HG02610 (cell line): ENCODE measurements at regions not wholly inside any gene's neighbourhood (a gene's known extent, or its start where the extent isn't known, plus 50 kb on each side); places are given as distances from the start of the nearest gene placed in this dataset.
"Not testable (repeated sequence)": the region's sequence is repeated elsewhere in the genome, so short reads cannot be mapped to it uniquely, and the experiment has no call there.

Experiments
- ATAC-seq: cut with Tn5 transposase; IDR thresholded peaks from one replicate; pipeline ENCODE4 v1.9.1; 2021; ENCODE audit warnings: mild to moderate bottlenecking, moderate library complexity; ENCODE audit not compliant: unreplicated experiment

DNA sequence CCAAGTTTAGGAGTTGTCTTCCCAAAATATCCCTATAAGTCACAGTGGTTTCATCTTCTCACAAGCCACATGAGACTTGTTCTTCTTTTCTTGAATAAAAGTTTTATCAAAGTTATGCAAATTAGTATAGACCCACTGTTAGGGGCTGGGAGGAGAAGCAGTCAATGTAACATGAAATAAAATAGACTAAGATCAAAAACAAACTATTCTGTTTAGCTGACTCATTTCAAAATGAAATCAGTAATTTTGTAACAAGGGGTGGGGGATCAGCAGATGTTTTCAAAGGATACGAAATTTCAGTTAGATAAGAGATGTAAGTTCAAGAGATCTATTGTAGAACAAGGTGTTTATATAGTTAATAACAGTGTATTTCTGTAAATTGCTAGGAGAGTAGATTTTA lies 339.6 kb upstream of the PRDM1 start:
- no peak for ATAC-seq

DNA sequence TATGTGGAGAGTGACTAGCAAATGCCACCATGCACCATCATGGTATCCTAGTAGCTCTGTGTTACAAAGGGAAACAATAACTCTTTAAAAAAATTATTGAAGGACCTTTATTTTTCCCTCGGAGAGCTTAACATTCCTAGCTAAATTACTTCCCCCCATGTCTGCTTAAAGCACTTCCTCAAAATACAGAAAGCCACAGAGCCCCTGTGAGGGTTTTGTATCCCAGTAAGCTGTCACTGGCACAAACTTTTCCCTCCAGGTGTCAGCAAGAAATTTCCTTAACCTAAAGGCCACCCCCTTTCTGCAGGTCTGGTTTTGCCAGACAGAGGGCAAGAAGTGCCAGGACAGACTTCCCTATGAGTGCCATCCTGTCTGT lies 340.0 kb upstream of the PRDM1 start:
- no peak for ATAC-seq

DNA sequence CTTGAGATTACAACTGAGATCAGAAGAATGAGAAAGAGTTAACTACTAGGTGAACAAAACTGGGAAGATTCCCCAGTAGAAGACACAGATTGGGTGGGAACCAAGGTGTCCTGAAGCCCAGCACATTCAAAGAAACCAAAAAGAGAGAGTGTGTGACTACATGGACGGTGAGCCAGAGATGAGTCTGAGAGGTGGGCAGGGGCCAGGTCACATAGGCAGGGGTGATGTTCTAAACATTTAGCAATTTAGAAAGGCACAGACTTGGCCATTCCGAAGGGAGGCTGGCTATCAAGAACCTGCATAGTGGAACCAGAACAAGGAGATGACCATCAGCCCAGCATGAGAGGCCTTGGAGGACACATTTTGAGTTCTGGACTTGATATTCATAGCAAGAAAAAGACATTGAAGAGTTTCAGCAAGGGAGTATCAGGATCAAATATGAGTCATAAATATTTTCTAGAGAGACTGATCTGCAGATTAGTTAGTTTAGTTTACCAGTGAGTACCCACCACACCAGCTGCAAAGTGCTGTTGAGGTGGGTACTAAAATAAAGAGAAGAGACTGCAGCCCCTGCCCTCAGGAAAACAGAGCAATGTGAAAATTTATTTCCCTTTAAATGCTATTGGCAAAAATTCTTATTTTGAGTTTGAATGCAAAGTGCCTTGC lies 340.5 kb upstream of the PRDM1 start:
- ATAC-seq: no peak

DNA sequence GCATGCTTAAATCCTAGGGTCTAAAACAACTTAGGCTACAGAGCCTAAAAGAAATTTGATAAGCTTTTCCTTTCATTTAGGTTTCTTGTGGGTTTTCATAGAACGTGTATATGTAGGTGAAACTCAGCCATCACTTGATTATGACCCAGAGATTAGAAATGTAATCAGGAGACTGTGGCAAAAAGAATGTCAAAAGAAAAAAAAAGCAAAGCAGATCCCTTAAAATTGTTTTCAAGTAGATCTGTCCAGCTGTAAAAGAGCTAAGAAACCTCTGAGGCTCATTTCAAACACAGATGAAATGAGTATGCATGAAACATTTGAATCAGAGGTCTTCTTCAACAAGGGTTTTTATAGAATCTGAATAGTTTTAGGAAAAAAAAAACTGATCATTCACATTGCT lies 341.3 kb upstream of the PRDM1 start:
- ATAC-seq: no peak

DNA sequence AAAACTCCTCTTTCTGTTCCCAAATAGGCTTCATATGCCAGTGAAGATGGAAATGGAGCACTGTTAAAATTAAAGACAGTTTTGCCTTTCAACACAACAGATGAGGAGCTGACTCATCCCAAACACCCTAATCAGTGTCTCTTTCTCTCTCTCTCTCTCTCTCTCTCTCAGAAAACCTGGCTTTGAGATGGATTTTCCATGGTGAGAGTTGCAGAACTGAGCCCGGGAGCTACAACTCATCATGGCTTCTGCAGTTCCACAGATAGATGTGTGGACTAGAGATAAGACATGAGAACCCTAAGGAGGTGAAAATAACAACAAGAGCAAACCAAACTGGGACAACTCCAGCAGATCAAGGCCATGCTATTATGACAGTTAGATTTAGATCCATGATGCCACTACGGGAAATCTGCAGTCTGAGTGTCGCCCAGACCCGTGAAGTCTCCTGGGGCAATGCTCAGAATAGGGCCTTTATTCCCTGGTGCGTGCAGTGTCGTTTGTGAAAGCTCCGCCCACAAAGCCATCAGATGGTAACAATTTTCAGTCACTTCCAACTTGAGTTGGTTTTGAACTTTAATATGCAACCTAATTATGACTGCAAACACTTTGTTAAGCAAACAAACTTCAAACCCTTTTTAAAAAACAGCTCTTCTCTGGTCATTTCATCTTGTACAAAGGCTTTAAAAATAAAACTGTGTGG lies 338.2 kb upstream of the PREP start:
- no peak for ATAC-seq

DNA sequence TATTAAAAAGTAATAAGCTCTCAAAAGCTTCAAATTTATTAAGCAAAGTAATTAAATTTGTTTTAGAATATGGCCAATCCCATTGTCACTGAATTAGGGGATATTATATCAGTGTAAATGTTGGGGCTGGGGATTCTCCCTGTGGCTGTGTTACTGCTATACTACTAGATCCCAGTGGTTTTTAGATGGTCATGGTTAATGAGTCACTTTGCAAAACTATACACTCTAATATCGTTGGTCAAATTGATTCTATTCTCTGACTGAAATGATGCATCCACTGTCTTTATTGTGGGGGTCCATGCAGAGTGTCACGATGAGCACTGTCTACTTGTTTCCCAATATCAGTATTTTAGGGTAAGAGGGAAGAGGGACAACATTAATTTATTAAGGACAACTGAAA lies 336.9 kb upstream of the PREP start:
- ATAC-seq: no peak

DNA sequence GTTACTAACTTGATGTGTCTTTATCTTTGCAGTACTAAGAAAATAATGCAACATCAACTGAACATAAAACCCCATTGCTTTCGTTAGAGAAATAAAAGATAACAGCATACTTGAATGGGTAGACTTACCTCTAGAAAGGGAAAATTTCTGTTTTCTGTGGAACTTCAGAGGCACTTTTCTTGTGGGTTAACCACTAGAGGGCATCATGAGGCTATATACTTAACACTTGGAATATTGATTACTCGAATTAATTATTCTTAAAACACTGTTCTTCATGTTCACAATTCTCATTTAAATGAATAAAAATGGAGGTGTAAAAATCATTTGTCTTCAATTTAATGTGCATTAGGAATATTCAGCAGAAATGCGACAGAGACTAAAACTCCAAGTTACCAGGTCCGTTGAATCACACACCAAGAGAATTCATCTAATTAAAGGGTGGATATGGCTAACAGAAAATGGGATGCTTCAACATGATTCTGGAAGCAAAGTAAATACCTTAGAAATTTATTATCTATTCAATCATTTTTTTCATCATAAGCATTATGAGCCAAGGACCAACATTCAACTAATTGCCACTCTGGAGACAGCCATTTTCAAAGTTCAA lies 330.8 kb upstream of the PREP start:
- ATAC-seq: no peak

DNA sequence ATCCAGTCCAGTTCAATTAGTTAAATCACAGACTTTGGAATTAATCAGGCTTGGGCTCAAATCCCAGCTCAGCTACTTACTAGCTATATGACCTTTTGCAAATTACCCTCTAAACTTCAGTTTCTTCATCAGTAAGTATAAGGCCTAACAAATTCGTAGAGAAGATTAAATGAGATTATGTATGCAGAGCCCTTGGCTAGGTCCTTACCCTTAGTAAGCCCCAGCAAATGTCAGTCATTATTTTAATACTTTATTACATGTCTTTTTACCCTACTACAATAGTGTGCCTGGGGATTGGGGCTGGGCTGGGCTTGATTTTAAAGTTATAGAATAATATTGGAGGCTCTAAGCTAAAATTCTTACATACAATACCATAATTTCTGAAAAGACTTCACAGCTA lies 326.1 kb upstream of the PREP start:
- ATAC-seq: no peak

DNA sequence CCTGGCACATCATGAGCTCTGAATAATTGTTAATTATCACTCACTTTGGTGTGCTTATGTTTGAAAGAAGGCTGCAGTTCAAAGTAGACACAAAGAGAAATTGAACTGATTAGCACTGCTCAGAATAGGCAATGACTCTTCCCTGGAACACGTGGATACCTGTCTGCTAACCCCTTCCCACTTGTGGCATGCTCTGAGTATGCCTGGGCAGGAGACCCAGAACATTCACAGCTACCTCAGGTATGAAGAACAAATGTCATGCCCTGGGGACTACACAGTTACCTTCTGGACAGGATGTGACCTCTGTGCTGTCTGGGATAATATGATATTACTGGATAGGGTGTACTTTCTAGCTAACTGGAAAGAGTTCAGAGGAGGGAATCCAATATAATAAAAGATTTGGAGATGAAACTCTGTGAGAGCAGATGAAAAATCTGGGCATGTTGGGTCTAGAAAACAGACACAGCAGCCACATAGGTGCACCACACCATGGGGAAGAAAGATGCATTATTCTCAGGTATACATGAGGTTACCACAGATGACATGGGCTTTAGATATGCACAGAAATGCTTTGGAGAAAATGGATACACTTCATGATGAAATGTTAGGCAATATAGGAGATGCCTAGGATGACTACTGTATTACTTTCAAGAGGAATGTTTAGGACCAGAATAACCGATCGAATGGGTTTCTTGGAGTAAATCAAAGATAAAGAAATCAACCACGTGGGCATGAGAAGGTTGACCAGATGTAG lies 324.2 kb upstream of the PREP start:
- no peak for ATAC-seq

DNA sequence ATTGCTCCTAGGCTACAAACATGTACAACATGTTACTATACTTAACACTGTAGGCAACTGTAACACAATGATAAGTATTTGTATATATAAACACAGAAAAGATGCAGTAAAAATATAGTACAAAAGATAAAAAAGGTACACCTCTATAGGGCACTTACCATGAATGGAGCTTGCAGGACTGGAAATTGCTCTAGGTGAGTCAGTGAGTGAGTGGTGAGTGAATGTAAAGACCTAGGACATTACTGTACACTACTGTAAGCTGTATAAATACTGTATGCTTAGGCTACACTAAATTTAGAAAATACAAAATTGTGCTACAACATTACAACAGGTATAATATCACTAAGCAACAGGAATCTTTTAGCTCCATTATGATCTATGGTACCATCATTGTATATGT lies 312.0 kb upstream of the PREP start:
- ATAC-seq: no peak

DNA sequence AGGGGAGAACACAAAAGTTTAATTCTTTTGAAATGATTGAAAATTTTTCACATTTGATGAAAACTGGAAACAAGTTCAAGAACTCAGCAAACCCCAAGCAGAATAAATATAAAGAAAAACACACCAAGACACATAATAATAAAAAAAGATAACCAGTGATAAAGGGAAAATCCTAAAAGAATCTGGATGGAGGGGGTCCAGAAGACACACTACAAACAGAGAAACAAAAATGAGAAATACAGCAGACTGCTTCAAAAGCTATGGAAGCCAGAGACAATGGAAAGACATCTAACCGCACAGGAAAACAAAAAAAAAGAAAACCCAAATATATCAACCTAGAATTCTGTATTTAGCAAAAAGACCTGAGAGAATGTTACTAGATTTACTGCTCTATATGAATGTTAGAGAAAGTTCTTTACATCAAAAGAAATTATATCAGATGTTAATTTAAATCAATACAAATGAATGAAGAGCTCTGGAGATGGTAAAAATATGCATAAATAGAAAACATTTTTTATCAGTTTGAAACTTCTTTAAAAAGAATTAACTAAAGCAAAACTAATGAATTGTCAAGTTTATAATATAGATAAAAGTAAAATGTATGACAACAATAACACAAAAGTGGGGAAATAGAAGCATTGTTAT lies 310.7 kb upstream of the PREP start:
- ATAC-seq: no peak

DNA sequence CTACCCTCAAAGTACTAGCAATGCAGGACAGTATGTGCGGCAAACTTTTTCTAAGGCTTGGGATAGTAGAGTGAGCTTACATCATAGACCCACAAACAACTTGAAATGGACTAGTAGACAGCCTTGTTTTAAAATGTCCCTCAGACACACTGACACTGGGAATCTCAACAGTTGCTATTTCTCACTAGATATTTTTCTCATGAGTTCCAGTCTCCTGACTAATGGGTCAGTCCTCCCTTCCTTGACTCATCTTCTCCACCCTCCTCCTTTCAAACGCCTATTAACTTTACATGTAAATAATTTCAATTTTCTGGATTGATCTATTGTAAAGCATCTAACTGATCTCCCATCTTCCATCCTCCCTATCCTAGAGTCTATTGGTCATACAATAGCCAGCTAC lies 308.3 kb upstream of the PREP start:
- no peak for ATAC-seq

DNA sequence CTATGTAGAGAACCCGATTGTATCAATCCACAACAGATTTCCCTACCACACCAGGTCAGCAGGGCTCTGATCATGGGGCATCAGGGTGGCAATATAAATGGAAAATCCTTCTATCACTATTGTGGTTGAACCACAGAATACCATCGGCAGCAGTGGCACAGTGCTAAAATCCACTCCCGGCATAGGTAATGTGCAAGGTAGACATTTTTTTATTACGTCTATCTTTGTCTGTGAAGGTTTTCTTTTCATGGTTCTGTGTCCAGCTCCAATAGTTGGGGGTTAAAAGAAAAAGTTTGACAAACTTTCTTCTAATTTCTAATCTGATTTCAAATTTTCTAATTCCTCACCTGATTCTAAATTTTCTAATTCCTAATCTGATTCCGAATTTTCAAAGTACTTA lies 302.7 kb upstream of the PREP start:
- no peak for ATAC-seq

DNA sequence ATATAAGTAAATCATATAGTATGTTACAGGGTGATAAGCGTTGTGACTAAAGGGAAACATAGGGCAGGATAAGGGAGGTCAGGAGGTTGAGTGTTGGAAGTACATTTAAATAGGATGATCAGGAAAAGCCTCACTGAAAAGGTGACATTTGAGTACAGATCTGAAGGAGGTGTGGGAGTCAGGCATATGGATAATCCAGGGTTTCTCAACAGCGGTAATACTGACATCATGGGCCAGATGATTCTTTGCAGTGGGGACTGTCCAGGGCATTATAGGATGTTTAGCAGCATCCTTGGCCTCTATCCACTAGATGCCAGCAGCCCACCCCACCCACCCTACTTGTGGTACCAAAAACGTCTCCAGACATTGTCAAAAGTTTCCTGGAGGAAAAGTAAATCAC lies 292.6 kb upstream of the PREP start:
- no peak for ATAC-seq

DNA sequence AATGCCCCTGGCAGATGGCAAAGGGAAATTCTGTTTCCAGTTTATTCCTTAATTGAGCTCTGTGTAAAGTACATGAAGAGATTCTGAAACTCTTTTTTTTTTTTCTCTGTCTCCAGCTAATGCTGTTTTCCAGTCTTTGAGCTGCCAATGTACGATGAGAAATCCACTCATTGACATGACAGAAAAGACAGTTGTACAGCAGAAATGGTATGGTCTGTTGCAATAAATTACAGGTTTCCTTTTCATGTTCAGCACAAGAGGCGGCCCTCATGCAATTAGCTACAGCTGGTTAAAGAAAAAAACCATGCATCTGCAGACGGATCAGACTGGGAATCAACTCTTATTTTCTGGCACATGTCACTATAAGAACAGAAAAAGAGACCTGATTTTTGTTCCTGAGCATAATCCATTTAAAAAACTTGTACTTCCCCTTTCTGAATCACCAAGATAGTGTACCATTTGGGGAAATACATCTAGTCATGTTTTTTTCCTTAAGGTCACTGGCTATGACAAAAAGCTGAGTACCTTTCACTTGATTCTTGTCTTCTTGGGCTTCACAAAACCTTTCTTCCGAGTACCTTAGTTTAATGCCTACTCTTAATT lies 289.8 kb upstream of the PREP start:
- no peak for ATAC-seq

DNA sequence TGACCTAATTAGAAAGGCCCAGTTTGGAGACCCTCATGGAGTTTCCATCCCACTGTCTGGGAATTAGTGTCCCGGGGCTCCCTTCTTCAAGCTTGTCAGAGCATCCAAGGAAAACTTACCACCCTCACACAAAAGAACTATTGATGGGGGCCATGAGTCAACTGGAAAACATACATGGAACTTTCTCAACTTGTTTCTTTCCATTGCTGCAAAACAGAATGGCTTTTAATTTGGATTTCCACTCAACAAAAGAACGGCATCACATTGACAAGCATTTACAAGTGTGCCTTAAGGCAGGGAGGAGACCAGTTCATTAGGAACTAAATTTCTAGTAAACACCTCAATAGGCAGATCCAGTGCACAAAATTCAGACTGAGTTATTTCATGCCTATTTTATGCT lies 289.1 kb upstream of the PREP start:
- ATAC-seq: no peak

DNA sequence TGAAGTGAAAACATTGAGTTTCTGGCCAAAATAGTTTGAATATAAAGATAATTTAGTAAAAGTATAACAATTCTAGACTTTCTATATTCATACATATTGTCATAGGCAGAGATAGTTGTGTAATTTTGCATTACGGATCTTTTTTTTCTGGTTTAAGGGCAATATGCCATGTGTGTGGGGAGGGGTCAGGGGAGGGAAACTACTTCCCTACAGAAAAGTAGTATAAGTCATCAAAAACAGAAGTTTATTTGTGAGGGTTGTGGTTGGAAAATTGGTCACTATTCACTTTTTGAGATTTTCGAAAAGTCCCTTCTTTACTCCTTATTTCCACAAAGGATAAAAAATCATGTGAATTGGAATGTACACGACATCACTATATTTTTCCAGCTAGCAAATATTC lies 288.2 kb upstream of the PREP start:
- ATAC-seq: no peak

DNA sequence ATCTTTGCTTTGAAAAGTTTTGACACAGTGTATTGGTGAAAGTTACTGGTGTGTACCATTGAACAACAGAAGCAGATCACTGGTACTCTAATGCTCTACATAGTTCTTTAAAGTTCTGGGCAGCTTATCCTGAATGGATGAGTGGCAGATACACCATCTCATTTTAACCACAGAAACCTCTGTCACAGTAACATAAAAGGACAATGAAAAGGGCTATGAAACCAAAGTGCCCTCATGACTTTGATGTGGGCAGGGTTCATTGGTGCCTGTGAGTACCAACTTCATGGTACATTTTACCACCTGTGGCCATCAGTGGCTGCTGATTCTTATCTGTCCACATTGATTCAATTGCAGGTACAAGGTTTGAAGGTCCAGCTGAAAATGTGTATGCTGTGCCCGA lies 285.7 kb upstream of the PREP start:
- no peak for ATAC-seq

DNA sequence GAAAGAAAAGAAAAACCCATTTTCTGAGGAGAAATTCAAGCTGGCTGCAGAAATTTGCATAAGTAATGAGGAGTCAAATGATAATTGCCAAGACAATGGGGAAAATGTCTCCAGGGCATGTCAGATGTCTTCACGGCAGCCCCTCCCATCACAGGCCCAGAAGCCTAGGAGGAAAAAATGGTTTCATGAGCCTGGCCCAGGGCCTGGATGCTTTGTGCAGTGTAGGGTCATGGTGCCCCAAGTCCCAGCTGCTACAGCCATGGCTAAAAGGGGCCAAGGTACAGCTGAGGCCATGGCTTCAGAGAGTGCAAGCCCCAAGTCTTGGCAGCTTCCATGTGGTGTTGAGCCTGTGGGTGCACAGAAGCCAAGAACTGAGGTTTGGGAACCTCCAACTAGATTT lies 283.9 kb upstream of the PREP start:
- ATAC-seq: not testable (repeated sequence)

DNA sequence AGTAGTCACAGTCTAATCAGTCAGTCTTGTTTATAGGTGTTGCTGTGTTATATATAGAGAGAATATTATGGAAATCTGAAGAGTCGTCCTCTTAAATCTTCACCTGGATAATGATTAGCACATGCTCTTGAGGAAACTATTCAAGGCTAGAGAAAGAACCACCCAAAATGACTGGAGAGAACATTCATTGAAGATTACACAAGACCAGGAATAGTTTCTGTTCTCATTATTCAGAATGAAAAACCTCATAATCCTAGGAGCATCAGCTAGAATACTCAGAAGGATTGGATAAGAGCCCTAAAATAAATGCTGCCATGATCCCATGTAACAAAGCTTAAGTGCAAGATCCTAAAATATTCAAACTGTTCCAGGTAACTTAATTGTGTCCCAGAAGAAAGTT lies 278.2 kb upstream of the PREP start:
- no peak for ATAC-seq

DNA sequence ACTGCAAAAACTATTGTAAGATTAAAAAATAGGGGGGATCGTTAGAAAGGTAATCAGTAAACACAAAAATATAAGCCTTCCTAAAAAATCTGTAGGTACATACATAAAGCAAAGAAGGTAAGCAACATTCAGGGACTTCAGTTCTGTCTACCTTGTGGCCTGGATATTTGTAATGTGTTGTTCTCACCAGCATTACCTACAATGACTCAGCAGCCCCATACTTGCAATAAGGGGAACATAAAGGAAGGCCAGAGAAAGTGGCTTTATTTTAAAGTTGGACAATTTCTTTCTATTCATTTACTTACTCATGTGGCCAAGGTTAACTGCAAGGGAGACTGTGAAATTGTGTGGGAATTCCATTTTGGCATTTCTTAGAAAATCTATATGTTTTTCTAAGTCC lies 277.2 kb upstream of the PREP start:
- ATAC-seq: no peak
